GM19324 (cell line): ENCODE measurements at regions not wholly inside any gene's neighbourhood (a gene's known extent, or its start where the extent isn't known, plus 50 kb on each side); places are given as distances from the start of the nearest gene placed in this dataset.

Experiments used
- ATAC-seq: cut with Tn5 transposase; IDR thresholded peaks from one replicate; pipeline ENCODE4 v1.9.1; 2021; ENCODE audit warnings: mild to moderate bottlenecking, moderate library complexity; ENCODE audit not compliant: unreplicated experiment, low FRiP score

- no peak for ATAC-seq
These were observed 249.6 kb upstream of the COL8A1 start for GRCh38 chr3:99388780-99389179.

DNA sequence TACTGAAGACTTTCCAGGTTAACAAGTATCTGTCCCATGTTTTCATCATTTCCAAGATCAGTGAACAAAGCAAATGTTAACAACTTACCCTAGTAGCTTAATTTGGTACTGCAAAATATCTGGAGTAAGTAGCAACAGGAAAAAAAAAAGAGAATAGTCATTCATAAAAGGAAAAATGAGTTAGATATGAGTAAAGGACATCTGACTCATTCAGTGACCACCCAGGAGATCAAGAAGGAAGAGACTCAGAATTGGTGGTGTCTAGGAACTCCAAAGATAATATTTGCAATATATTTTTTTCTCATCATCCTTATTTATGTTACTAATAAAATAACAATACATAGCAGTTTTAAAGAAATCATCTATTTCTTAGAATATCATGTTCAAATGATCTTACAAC lies 253.8 kb upstream of the COL8A1 start:
- ATAC-seq: no peak

GRCh38 chr3:99376926-99377325 lies 261.5 kb upstream of the COL8A1 start:
- no peak for ATAC-seq

DNA sequence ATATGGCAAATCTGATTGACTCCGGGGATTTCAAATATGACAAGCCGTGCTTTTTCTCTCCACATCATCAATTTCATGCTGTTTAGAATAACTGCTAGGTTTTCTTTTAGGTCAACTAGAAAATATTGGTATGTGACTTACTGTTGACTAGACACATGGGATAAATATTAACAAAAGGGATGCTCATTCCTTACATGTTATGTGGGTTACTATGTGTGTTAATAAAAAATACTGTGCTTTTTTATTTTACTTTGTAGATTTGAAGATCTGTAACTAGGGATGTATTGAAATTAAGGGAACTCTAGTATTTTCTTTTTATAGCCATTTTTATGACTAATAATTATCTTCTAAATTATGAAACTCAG lies 264.6 kb upstream of the COL8A1 start:
- no peak for ATAC-seq

DNA sequence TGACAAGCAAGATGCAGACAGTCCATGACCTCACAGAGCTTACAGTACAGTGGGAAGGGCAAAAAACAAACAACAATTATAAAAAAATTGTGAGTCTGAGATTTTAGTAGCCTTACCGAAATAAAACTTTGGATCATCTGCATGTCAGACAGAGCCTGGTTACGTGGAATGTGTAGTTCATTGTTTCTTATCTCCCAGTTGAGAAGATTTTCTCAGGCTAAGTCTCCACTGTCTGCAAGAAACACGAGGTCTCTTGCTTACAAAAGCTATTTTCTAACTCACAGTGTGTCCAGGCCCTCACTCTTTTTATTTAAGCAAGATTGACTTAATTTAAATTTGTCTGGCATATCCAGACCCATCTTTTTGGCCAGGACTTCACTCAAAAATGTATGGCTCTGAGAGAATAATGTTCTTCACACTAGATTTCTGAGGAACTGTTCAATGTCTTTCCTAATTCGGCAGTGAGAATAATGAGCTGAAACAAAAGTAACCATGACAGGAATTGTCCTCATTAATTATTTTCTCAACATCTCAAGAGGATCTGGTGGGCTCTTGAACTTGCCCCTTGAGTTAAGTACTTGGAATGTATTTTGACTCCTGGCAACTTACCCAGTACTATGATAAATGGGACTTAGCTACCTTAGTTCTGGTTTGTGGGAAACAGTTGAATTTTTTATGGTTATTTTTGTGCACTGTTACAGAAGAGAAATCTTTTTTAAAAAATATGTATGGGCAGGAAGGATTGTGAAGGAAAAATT lies 265.1 kb upstream of the COL8A1 start:
- no peak for ATAC-seq

GRCh38 chr3:99366663-99367429 lies 271.5 kb upstream of the COL8A1 start:
- ATAC-seq: no peak

DNA sequence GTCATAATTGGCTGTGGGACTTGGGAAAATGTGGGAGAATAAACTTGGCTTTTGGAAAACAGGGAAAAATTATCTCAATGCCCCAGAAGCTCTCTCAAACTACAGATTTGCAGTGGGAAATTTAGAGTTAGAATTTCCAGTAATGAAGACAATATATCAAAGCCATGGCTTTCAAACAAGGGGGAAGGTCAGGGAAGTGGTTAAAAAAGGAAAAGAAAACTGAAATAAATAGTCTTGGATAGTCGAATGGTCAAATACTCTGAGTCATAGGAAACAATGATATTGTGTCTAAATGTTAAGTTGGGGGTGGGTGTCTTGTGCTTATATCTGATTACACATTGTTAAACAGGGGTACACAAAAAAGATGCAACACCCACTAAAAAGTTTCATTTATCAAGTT lies 272.4 kb upstream of the COL8A1 start:
- ATAC-seq: no peak

GRCh38 chr3:99365396-99365795 lies 273.0 kb upstream of the COL8A1 start:
- no peak for ATAC-seq

GRCh38 chr3:99357131-99357530 lies 281.3 kb upstream of the COL8A1 start:
- ATAC-seq: no peak

DNA sequence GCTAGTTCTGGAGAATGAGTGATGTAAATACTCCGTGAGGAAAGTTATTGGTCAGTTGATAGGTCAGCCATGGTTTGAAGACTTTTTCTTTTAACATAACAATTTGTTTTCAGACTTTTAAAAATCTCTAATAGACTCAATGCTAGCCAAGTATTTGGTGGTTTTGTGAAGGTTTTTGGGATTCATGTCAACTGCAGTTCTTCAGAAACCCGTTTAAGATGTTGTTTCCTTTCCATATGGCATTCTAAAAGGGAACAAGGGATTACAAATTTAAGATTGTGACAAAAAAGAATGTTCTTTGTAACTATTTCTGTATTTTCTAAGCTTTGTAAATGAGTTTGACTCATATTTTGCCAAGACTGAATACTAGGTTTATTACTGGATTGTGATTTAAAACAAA lies 281.7 kb upstream of the COL8A1 start:
- ATAC-seq: no peak

DNA sequence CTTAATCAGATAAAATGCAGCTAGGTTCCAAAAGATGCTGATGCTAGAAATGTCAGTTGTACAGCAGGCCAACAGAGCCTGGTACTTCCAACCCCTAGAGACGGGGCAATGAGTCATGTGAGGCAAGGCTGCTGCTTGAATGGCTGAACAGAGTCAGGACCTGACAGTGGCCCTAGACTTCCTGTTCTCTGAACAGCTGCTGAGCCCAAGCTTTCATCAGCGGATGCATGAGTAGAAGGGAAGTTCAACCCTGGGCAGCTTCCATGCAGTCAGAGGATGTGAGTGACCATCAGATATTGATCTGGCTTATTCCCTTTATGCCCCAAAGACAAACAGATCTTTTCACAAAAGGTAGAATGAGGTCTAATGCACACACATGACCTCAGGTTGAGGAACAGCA lies 282.9 kb upstream of the COL8A1 start:
- no peak for ATAC-seq

DNA sequence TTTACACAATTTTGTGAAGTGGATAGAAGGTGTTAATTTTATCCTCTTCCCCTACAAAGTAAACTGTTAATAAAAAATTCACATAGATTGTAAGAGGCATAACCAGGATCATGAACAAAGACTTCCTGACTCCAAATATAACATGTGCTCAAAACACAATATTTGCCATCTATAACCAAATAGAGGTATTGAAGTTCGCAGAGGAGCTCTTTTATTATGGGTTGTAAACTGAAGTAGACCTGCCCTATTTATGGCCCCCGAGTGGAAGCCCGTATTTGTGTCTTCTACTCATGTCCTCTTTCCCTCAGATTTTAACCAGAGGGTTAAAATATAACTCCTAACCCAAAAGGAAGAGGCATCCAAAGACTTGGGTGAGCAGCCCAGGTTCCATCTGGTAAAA lies 285.6 kb upstream of the COL8A1 start:
- no peak for ATAC-seq

- ATAC-seq: no peak
These were observed 287.3 kb upstream of the COL8A1 start for GRCh38 chr3:99351122-99351521.

GRCh38 chr3:99348451-99348850 lies 289.9 kb upstream of the COL8A1 start:
- ATAC-seq: no peak

GRCh38 chr3:99344216-99344615 lies 294.2 kb upstream of the COL8A1 start:
- no peak for ATAC-seq

- no peak for ATAC-seq
These were observed 296.0 kb upstream of the COL8A1 start for GRCh38 chr3:99342383-99342782.

- ATAC-seq: no peak
These were observed 299.2 kb upstream of the COL8A1 start for GRCh38 chr3:99339222-99339621.

- no peak for ATAC-seq
These were observed 305.7 kb upstream of the COL8A1 start for GRCh38 chr3:99332718-99333117.

GRCh38 chr3:99332276-99332675 lies 306.1 kb upstream of the COL8A1 start:
- ATAC-seq: no peak

GRCh38 chr3:99330924-99331532 lies 307.4 kb upstream of the COL8A1 start:
- no peak for ATAC-seq

DNA sequence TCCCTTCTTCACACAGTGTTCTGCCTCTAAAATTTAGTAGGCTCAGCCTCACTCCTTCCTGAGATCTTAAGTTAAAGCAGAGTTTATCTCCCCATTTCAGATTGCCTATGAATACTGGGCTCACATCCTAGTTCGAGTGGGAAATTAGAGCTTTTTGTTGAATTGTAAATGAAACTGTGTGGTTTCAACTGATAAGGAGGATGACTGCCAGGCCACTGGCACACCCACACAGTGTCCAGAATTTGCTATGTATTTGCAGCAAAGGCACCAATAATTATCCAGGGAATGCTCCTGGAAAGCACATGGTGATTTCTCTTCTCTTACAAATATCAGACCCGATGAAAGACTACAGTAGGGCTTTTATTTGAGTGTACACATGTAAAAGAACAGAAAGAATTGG lies 308.1 kb upstream of the COL8A1 start:
- ATAC-seq: no peak

DNA sequence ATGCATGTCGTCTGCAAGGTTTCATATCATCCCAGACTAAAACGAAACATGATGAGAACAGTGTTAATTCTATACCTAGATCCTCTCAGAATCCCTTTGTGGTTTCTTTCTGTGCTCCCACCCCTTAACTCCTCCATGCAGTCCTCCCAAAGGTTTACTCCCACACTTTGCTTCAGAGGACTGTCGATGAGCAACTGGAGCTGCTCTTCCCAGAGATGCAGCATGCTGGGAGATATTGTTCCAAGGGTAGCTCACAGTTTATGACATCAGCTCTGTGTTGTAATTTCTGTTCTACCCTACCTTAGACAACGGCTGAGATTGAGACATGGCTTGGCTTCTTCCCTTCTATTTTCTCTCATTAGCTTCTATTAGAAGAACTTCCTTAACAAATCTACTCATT lies 313.0 kb upstream of the COL8A1 start:
- ATAC-seq: no peak
